NOMO-1 treated with DMSO at 0.1 percent for 48 hours (cell line): ENCODE measurements at regions not wholly inside any gene's neighbourhood (a gene's known extent, or its start where the extent isn't known, plus 50 kb on each side); places are given as distances from the start of the nearest gene placed in this dataset.
"Not testable (repeated sequence)": the region's sequence is repeated elsewhere in the genome, so short reads cannot be mapped to it uniquely, and the experiment has no call there.

Experiments
- DNase-seq: peaks from one replicate; lab custom pipeline; 2025; ENCODE audit not compliant: unreplicated experiment; lab: John Stamatoyannopoulos, UW

GRCh38 chr9:129319938-129320481 is 141.9 kb upstream of the IER5L start:
- DNase-seq = no peak

GRCh38 chr9:129319076-129319937 is 141.2 kb upstream of the IER5L start:
- DNase-seq = no peak

GRCh38 chr9:129318121-129319075 is 140.3 kb upstream of the IER5L start:
- DNase-seq = no peak

- no peak for DNase-seq
These were observed 139.3 kb upstream of the IER5L start for GRCh38 chr9:129317179-129318011.

- DNase-seq = no peak
These were observed 138.4 kb upstream of the IER5L start for GRCh38 chr9:129316281-129317030.

- DNase-seq = no peak
These were observed 135.4 kb upstream of the IER5L start for GRCh38 chr9:129313331-129313955.

GRCh38 chr9:129312251-129313122 is 134.4 kb upstream of the IER5L start:
- DNase-seq = no peak

GRCh38 chr9:129311643-129312042 is 133.6 kb upstream of the IER5L start:
- no peak for DNase-seq

- no peak for DNase-seq
These were observed 132.7 kb upstream of the IER5L start for GRCh38 chr9:129310666-129311350.

GRCh38 chr9:129309906-129310305 is 131.8 kb upstream of the IER5L start:
- DNase-seq = no peak

- no peak for DNase-seq
These were observed 131.0 kb upstream of the IER5L start for GRCh38 chr9:129309041-129309430.

GRCh38 chr9:129307227-129307970 is 129.3 kb upstream of the IER5L start:
- DNase-seq = no peak

- no peak for DNase-seq
These were observed 128.4 kb upstream of the IER5L start for GRCh38 chr9:129306318-129306973.

GRCh38 chr9:129305246-129305645 is 127.2 kb upstream of the IER5L start:
- no peak for DNase-seq

- DNase-seq = no peak
These were observed 123.9 kb upstream of the IER5L start for GRCh38 chr9:129301941-129302340.

GRCh38 chr9:129296195-129296594 is 118.1 kb upstream of the IER5L start:
- DNase-seq = not testable (repeated sequence)

GRCh38 chr9:129291041-129291501 is 113.0 kb upstream of the IER5L start:
- DNase-seq = no peak
